ENCODE measurements at regions not wholly inside any gene's neighbourhood (a gene's known extent, or its start where the extent isn't known, plus 50 kb on each side); places are given as distances from the start of the nearest gene placed in this dataset.

DNA sequence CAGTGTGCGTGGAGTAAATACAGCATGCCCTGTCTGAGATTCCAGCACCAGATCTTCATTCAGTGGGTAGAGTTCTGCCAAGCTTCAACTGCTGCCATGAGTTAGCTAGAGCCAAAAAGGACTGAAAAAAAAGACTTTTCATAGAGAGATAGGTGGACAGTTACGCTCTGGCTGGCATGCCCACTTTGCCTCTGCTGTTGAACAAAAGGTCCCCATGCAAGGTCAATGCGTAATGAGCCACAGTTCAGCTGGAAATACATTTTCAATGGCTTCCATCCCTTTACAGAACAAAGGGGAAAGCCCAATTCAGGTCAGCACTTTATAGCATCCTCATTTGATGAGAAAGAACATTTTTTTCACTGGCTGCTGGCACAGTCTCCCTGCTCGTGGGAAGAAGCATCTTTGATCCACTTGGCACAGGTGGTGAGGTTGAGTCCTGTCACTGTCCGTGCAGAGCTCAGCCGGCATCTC lies 86.9 kb upstream of the ERCC6L2 start:
- TF ChIP-seq, protein P1, sequence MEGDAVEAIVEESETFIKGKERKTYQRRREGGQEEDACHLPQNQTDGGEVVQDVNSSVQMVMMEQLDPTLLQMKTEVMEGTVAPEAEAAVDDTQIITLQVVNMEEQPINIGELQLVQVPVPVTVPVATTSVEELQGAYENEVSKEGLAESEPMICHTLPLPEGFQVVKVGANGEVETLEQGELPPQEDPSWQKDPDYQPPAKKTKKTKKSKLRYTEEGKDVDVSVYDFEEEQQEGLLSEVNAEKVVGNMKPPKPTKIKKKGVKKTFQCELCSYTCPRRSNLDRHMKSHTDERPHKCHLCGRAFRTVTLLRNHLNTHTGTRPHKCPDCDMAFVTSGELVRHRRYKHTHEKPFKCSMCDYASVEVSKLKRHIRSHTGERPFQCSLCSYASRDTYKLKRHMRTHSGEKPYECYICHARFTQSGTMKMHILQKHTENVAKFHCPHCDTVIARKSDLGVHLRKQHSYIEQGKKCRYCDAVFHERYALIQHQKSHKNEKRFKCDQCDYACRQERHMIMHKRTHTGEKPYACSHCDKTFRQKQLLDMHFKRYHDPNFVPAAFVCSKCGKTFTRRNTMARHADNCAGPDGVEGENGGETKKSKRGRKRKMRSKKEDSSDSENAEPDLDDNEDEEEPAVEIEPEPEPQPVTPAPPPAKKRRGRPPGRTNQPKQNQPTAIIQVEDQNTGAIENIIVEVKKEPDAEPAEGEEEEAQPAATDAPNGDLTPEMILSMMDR (IDR thresholded peaks at IDR 0.05 in 4 of 5, conservative IDR thresholded peaks at IDR 0.05 in 1 of 5): no peak
- TF ChIP-seq POLR2A (IDR thresholded peaks at IDR 0.05): no peak

All from gastrocnemius medialis (tissue), 4 donors.